Upper lobe of right lung (tissue), 1 donor: ENCODE measurements at regions not wholly inside any gene's neighbourhood (a gene's known extent, or its start where the extent isn't known, plus 50 kb on each side); places are given as distances from the start of the nearest gene placed in this dataset.

Experiments used
- ATAC-seq: fragments of 200-7000 bp; cut with Tn5 transposase; one replicate; pipeline ENCODE4 v1.9.1; 2020; ENCODE audit warnings: mild to moderate bottlenecking, moderate library complexity
- DNase-seq: peaks from one replicate; pipeline ENCODE4 v3.0.0-alpha.2; 2020
- H3K27ac ChIP-seq: fragments of 200-600 bp; one replicate; pipeline ENCODE4 v1.8.0; 2022
- H3K27me3 ChIP-seq: fragments of 200-600 bp; one replicate; pipeline ENCODE4 v1.8.0; 2022; ENCODE audit warnings: mild to moderate bottlenecking
- H3K36me3 ChIP-seq: fragments of 200-600 bp; one replicate; pipeline ENCODE4 v1.8.0; 2022
- H3K4me1 ChIP-seq: fragments of 200-600 bp; one replicate; pipeline ENCODE4 v1.8.0; 2022
- H3K4me3 ChIP-seq: fragments of 200-600 bp; one replicate; pipeline ENCODE4 v1.8.0; 2022; ENCODE audit warnings: mild to moderate bottlenecking
- H3K9me3 ChIP-seq: fragments of 200-600 bp; one replicate; pipeline ENCODE4 v1.8.0; 2022
- CTCF ChIP-seq: fragments of 200-600 bp; IDR thresholded peaks from one replicate; pipeline ENCODE4 v1.8.0; 2022; ENCODE audit warnings: antibody characterized with exemption
- intact Hi-C: fragments of 100-400 bp; cut with DNase I; formaldehyde crosslinking; loops from one replicate; pipeline ENCODE4 v1.11.0; 2022
- donor health status: DM: no; HTN: yes; CAD: no; lungs with severe emphysema.

GRCh38 chr3:94462931-94463330, 400.1 kb downstream of the NSUN3 start:
- no peaks in the 10 kb centered on the region for H3K4me1 ChIP-seq
- ATAC-seq = no peak
- H3K27me3 ChIP-seq = no peaks in the 10 kb centered on the region
- H3K9me3 ChIP-seq = no peaks in the 10 kb centered on the region
- no peaks in the 10 kb centered on the region for H3K36me3 ChIP-seq
- TF ChIP-seq CTCF = no peak
- no peak overlapping the region for H3K27ac ChIP-seq
- no peak for DNase-seq
- no peak overlapping the region for H3K4me3 ChIP-seq
- intact Hi-C loops = no loop called here

- H3K9me3 ChIP-seq = no peaks in the 10 kb centered on the region
- intact Hi-C loops = no loop called here
- ATAC-seq = no peak
These were observed 409.6 kb downstream of the NSUN3 start for GRCh38 chr3:94472511-94472910.

GRCh38 chr3:94481226-94481898, 418.5 kb downstream of the NSUN3 start:
- ATAC-seq (no peak), DNase-seq (no peak)
- no peaks in the 10 kb centered on the region for H3K27me3 ChIP-seq
- H3K9me3 ChIP-seq = no peaks in the 10 kb centered on the region
- H3K27ac ChIP-seq = no peak overlapping the region
- no peak for TF ChIP-seq CTCF
- H3K4me1 ChIP-seq = no peaks in the 10 kb centered on the region
- H3K36me3 ChIP-seq = no peaks in the 10 kb centered on the region
- H3K4me3 ChIP-seq = no peak overlapping the region
- intact Hi-C loops = no loop called here

More at GRCh38 chr3:94472511-94472910, 409.6 kb downstream of the NSUN3 start:
- Histone ChIP-seq H3K27me3 (no peaks in the 10 kb centered on the region), H3K36me3 (no peaks in the 10 kb centered on the region), H3K27ac (no peak overlapping the region), H3K4me1 (no peaks in the 10 kb centered on the region), H3K4me3 (no peak overlapping the region)
- no peak for DNase-seq
- TF ChIP-seq CTCF = no peak

GRCh38 chr3:94482686-94483085, 419.8 kb downstream of the NSUN3 start:
- Histone ChIP-seq H3K4me3 (no peak overlapping the region), H3K27ac (no peak overlapping the region), H3K27me3 (no peaks in the 10 kb centered on the region), H3K36me3 (no peaks in the 10 kb centered on the region), H3K4me1 (no peaks in the 10 kb centered on the region), H3K9me3 (no peaks in the 10 kb centered on the region)
- DNase-seq = no peak
- TF ChIP-seq CTCF = no peak
- intact Hi-C loops = no loop called here
- no peak for ATAC-seq

GRCh38 chr3:94483403-94483802, 420.5 kb downstream of the NSUN3 start:
- no peak for DNase-seq
- TF ChIP-seq CTCF = no peak
- Histone ChIP-seq H3K27me3 (no peaks in the 10 kb centered on the region), H3K36me3 (no peaks in the 10 kb centered on the region), H3K4me3 (no peak overlapping the region), H3K4me1 (no peaks in the 10 kb centered on the region), H3K27ac (no peak overlapping the region), H3K9me3 (no peaks in the 10 kb centered on the region)
- intact Hi-C loops = no loop called here
- no peak for ATAC-seq

GRCh38 chr3:94494992-94495391, 432.1 kb downstream of the NSUN3 start:
- no peak overlapping the region for H3K27ac ChIP-seq
- no peak for DNase-seq
- intact Hi-C loops = no loop called here
- no peaks in the 10 kb centered on the region for H3K4me1 ChIP-seq
- H3K36me3 ChIP-seq = no peaks in the 10 kb centered on the region
- ATAC-seq = no peak
- H3K27me3 ChIP-seq = no peaks in the 10 kb centered on the region
- no peak overlapping the region for H3K4me3 ChIP-seq
- no peak for TF ChIP-seq CTCF
- no peaks in the 10 kb centered on the region for H3K9me3 ChIP-seq
